GM12878 (cell line): ENCODE measurements at regions not wholly inside any gene's neighbourhood (a gene's known extent, or its start where the extent isn't known, plus 50 kb on each side); places are given as distances from the start of the nearest gene placed in this dataset.

Experiments used
- CBX5 ChIP-seq: sonication (generic); IDR thresholded peaks from 2 replicates; pipeline ENCODE4 v1.6.1; 2016; ENCODE audit warnings: low read depth, moderate library complexity, mild to moderate bottlenecking, inconsistent platforms
- CHD1 ChIP-seq: IDR thresholded peaks from 2 replicates; pipeline ENCODE4 v1.6.1; 2012; ENCODE audit warnings: low read depth, low read length, improper control_type of control experiment
- CTCF ChIP-seq, 3 experiments: IDR thresholded peaks in 2 of 3; conservative IDR thresholded peaks in 1 of 3; 2 replicates each; pipeline ENCODE4 v1.5.1; 2011; ENCODE audit warnings: low read depth in 3 of 3, low read length in 3 of 3, mild to moderate bottlenecking in 3 of 3, control low read depth in 2 of 3, moderate library complexity in 2 of 3, inconsistent platforms in 1 of 3, mixed read lengths in 1 of 3; ENCODE audit not compliant: control insufficient read depth in 2 of 3, insufficient read depth in 1 of 3; ENCODE audit errors: extremely low read depth in 1 of 3
- IKZF2 ChIP-seq, 2 experiments: fragments of 450-650 bp; IDR thresholded peaks; 2 replicates each; pipeline ENCODE4 v1.6.1; 2017; ENCODE audit warnings: mild to moderate bottlenecking in 2 of 2, moderate library complexity in 2 of 2
- KDM1A ChIP-seq: fragments of 200-600 bp; sonication (generic); IDR thresholded peaks from 2 replicates; pipeline ENCODE4 v1.6.1; 2016; ENCODE audit warnings: borderline replicate concordance
- POLR2A ChIP-seq: IDR thresholded peaks from 2 replicates; pipeline ENCODE4 v1.6.1; 2011; ENCODE audit warnings: low read depth, mild to moderate bottlenecking, low read length
- PRDM15 ChIP-seq: fragments of 450-650 bp; formaldehyde crosslinking; IDR thresholded peaks from 2 replicates; pipeline ENCODE4 v1.4.0; 2020; ENCODE audit warnings: mild to moderate bottlenecking, moderate library complexity
- RAD21 ChIP-seq: IDR thresholded peaks from 2 replicates; pipeline ENCODE4 v1.6.1; 2011; ENCODE audit warnings: mild to moderate bottlenecking, low read depth, low read length, moderate library complexity; ENCODE audit not compliant: insufficient read depth
- SIX5 ChIP-seq: IDR thresholded peaks from 2 replicates; pipeline ENCODE4 v1.6.1; 2011; ENCODE audit warnings: mild to moderate bottlenecking, low read depth, low read length, moderate library complexity; ENCODE audit not compliant: severe bottlenecking
- ZBTB33 ChIP-seq: fragments of 450-650 bp; IDR thresholded peaks from 2 replicates; pipeline ENCODE4 v1.6.1; 2017; ENCODE audit warnings: mild to moderate bottlenecking
- ZNF274 ChIP-seq: IDR thresholded peaks from one replicate; pipeline ENCODE4 v1.8.0; 2011; ENCODE audit not compliant: insufficient read length, insufficient read depth

DNA sequence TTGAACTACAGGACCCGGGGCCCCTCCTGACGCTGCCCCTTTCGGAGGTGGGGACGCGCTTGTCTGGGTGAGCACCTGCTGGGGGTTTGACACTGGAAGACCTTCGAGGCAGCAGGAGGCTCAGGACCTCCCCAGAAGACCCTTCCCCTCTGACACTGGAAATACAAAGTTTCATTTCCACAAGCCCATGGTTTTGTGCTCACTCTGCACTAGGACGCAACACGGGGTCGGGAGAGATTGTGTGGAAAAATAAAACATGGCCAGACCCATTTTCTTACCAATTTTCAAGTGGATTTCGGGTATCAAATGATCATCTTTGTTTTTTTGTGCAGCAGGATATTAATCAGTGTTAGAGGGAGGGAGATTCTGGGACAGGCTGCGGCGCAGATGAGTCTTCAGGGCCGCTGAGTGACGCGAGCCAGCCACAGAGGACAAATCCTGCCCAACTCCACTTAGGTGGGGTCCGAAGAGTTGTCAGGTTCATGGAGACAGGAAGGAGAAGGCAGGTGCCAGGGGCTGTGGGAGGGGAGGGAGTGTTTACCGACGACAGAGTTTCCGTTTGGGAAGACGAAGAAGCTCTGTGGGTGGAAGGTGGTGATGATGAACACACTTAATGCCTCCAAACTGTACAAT is 160.0 kb upstream of the AFDN start:
- no peak for TF ChIP-seq ZBTB33
- no peak for TF ChIP-seq KDM1A
- no peak for TF ChIP-seq CHD1
- no peak for TF ChIP-seq RAD21
- no peak for TF ChIP-seq IKZF2 (IDR thresholded peaks at IDR 0.05)
- no peak for TF ChIP-seq POLR2A
- TF ChIP-seq PRDM15 (CRISPR knock-in tag), result no peak
- TF ChIP-seq ZNF274, result no peak
- TF ChIP-seq CBX5, result no peak
- TF ChIP-seq CTCF (IDR thresholded peaks at IDR 0.05 in 2 of 3, conservative IDR thresholded peaks at IDR 0.05 in 1 of 3; ENCODE audit: control insufficient read depth in 2 of 3, extremely low read depth in 1 of 3, insufficient read depth in 1 of 3, low read depth in 3 of 3, low read length in 3 of 3), result no peak
- no peak for TF ChIP-seq SIX5
